GM19351 (cell line): ENCODE measurements at regions not wholly inside any gene's neighbourhood (a gene's known extent, or its start where the extent isn't known, plus 50 kb on each side); places are given as distances from the start of the nearest gene placed in this dataset.
"Not testable (repeated sequence)": the region's sequence is repeated elsewhere in the genome, so short reads cannot be mapped to it uniquely, and the experiment has no call there.

ENCODE experiments used
- ATAC-seq: cut with Tn5 transposase; IDR thresholded peaks from one replicate; pipeline ENCODE4 v1.9.1; 2021; ENCODE audit warnings: mild to moderate bottlenecking, moderate library complexity; ENCODE audit not compliant: unreplicated experiment

DNA sequence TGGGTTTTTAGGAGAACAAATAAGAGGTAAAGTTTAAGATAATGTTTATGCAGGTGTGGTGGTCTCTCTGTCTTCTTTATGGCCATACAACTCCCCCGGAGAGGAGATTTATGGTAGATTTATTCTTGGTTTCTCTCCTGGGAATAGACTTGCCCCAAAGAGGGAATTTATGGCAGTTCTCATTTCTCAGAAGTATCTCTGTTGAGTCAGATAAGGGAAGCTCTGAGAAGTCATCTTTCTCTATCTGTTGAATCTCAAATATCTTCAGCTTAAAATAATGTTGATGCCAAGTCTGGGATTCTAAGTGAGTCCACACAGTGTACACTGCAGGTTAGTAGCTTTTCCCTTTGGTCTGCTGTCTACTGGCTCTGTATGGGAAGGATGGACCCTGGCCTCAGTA lies 276.4 kb upstream of the PLET1 start:
- no peak for ATAC-seq

DNA sequence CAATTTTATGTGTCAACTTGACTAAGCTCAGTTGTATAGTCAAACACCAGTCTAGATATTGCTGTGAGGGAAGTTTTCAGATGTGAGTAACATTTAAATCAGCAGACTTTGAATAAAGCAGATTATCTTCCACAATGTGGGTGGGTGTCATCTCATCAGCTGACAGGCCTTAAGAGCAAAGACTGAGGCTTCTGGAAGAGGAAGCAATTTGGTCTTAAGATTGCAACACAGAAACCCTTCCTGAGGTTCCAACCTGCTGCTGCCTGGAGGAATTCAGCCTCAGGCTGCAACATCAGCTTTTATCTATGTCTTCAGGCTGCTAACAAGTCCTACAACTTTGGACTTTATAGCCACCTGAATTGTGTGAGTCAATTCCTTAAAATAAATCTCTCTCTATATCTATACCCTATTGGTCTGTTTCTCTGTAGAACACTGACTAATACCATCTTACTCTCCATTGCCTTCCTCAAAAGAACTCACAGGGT lies 277.2 kb upstream of the PLET1 start:
- ATAC-seq: no peak

DNA sequence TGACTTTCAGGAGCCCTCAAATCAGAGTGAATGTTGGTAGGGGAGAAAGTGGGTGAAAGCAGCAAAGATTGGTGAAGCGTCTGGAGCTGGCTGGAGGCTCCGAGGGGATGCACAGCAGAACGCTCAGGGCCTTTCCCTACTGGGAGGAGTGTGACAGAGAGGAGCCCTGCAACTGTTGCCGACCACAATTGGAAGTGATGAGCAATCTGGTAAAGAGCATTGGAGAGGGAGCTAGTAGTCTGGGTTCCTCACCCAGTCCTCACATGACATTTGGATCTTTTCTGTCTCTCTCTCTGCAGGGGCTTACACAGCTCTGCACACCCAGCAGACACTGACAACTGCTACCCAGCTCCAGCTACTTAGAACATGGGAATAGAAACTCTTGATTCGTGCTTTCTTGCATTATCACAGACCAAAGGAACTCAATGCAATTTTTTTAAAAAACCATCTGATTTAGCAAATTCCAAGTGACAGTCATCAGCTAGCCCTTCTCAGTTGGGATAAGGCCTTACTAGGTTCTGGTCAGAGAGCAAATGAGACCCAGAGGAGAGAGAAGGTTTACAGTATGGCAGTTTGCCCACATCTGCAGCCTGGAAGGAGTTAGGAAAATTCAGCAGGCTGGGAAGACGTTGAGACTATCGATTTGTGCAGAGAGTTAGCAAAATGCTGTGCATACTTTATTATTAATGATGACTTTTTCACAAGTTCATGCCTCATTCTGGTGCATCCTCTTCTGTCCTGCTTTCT lies 278.0 kb upstream of the PLET1 start:
- no peak for ATAC-seq

DNA sequence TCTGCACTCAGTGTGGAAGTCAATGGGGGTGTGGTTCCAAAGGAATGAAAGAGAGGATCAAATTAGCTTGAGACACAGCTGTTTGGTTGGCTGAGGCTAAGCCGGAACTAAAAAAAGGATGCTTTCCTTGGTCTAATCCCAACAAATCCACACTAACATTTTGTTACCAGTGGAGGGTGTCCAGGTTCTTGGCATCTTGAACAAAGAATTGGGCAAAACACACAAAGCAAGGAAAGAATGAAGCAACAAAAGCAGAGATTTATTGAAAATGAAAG lies 278.6 kb upstream of the PLET1 start:
- not testable (repeated sequence) for ATAC-seq

DNA sequence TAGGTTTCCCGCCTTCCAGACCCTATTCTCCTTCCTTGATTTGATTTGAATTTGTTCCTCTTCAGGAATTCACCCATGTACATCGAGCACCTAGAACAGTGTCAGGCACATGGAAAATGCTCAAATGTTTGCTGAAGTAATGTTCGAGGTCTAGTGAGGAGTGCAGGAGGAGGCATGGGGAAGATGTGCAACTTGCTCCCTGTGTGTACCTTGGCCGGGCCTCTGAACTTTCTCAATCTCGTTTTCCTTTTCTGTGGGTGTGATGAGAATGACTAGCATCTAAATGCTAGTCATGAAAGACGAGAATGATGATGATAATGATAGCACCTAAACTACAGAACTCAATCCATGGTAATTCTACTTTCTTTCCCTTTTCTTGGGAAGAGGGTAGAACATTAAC lies 279.1 kb upstream of the PLET1 start:
- ATAC-seq: no peak

DNA sequence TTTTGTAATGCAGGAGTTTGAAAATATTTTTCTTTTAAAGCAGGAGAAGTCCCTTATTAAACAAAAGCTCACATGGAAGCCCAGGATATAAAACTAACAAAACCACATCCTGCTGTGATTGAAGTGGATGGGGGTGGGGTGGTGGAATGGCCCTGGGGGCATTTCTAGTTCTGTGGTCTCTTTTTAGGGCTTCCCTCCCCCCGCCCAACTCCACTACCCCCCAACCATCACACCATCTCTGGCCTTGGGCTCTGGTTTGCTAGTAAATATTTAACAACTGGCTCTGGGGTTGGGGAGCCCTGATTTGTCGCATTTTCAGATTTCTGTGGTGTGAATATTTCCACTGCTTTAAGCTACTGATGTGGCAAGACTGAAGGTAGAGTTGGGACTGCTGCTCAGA lies 279.6 kb upstream of the PLET1 start:
- no peak for ATAC-seq

DNA sequence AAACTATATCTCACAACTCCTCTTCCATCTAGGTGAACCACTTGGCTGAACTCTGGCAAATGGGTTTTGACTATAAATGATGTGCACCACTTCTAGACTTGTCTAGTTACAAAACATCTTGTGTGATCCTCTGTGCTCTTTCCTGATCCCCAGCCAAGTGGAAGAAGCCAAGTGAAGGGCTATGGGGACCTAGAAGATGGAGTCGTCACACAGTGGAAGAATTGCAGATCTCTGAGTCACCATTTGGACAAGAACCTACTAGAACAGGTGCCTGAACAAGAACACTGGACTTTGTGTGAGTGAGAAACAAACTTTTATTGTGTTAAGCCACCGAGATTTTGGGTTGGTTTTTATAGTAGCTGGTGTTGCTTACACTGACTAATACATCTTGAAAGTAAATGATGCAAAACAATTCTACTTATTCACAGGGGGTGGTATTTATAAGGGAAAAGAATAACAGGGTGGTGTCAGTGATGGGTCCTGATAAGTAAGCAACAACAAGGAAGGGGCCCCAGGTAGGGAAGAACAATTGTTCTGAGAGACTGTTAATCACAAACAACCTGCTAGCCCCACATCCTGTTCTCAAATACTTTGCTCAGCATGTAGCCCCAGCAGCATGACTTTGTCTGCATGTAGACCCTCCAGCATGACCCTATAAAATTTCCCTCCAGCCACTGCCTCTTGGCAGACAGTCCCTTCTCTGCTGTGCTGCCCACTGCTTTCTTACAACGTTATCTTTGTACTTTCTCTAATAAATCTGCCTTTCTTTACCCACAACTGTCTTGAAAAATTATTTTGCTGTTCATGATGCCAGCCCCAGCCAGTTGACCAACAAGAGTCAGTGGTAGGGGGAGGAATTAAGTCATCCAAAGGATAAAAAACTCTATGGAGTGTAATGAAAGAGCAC lies 280.7 kb upstream of the PLET1 start:
- ATAC-seq: no peak

DNA sequence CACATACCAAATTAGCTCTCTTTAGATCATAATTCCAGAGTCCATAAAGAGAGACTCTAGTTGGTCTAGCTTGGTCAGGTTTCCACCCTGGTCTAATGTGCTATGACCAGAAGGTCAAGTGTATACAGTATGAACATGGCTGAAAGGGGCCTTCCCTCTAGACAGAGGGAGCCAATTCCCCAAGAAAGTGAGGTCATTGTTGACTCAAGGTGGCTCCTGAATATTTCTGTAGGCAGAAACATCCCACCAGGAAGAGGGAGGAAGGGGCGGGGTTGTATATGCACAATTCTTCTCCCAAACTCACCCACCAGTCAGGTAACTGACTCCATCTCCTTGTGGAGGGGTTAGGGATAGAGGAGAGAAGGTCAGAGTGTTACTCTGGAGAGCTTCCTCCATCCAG lies 281.8 kb upstream of the PLET1 start:
- no peak for ATAC-seq

DNA sequence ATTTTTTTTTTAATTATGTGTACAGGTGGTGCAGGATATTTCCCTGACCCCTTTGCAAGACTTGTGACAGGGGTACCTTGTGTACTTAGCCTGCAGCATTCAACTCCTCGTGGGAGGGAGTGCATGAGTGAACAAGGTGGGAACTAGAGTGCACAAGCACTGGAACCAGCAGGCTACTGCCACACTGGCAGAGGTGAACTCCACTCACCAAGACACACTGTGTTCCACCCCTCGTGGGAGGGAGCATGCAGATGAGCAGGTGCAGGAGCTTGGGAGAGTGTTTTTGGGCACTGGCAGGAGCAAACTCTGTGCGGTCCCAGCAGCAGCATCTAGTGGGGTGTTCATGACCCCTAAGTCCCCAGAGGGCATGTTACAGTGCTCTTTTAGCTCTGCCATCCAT lies 282.7 kb upstream of the PLET1 start:
- no peak for ATAC-seq

DNA sequence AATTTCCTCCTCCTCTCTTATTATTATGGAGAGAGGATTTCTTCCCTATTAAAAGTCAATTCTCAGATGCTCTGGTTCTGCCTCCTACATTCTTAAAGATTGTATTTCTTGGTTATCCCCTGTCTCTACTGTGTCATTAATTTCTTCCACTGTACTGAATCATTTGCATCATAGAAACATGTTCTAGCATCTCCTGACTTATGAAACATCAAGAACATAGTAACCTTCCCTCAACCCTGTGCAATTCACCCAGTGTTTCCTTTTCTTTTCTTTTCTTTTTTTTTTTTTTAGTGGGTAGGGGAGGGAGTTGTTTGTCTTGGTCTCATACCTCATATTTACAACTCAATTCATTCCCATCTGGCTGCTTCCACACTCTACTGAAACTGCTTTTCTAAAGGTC lies 288.0 kb upstream of the PLET1 start:
- ATAC-seq: no peak

DNA sequence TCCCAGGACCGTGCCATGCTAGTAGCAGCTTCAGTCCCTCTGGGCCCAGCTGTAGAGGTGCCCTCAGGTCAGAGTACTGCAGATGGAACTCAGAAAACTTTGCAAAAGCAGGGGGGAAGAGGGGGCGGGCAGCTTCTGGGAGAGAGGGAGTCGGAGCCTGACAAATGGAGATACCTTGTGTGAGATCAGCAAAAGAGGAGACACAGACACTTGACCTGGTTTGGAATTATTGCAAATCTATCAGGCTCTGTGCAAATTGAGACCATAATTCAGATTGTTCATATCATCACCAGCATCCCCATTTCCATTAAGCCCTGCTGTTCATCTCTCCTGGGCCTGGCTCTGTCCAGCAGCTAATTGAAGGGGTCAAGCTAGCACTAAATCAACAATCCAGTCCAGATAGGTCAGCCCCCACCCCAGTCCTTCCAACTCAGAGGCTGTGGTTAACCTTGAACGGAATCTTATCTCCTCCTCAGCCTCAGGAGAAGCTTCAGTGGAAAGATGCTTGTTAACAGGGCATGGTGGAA lies 292.6 kb upstream of the PLET1 start:
- no peak for ATAC-seq

DNA sequence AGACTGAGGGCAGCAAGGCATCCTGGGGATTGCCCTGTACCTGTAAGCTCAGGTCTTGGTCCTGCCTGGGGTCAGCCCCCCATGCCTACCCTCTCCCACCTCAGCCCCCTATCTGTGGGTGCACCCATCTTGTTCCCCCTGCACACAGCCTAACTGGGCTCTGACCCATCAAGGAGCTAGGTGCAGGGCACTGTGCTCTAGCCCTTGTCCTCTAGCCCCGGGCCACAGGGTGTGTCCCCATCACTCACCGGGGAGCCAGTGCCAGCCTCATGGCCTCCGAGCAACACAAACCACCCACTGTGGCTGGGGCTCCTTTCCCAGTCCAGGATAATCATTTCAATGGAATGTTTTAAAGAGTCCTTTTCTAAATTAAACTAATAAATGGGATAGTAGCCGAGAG lies 293.9 kb upstream of the PLET1 start:
- ATAC-seq: no peak

DNA sequence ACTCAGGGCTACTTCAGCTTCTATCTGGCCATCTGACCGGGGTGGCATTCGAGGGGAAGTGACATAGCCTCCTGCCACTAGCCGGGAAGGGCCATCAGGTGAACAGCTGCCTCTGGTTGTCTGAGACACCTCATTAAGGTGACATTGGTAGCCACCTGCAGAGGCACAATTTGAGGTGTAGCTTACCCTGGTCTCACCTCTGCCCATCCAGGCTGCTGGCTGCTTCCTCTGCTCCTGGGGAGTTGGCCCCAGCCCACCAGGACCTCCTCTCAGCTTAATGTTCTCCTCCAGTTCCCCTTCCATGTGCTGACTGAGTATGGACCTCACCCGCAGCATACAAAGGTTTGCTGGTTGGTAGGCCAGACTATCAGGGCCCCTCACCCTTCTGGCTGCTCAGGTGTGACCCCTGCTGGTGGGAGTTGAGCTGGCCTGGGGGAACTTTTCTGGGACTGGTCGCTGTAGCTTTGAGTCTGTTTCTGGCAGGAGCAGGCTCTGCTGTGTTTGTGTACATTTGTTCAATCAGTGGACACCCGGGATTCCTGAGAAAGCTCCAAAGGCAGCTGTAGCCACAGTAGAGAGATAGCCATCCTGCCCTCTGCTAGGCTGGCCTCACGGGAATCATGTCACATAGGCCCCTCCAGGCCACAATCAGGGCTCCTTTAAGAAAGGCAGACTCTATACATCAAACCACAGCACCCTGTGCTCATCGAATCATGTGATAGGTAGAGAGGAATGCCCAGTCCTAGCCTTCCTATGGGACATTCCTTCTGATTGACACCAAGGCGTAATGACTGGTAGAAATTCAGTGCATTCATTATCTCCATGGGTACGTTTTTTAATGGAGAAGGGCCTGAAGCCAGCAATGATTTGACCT lies 295.1 kb upstream of the PLET1 start:
- ATAC-seq: peak; percentile 72

DNA sequence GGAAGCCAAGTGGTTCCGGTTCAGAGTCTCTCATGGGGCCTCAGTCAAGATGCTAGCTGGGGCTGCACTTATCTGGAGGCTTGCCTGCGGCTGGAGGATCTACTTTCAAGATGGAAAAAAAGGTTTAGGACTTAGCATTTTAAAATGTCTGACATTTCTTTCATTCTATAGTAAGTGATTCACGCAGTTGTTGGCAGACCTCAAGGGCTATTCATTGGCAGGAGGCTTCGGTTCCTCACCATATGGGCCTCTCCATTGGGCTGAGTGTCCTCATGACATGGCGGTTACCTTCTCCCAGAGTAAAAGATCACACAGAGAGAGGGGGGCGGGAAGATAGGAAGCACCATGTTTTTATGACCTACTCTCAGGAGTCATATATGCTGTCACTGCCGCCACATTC lies 298.0 kb upstream of the PLET1 start:
- ATAC-seq: no peak

DNA sequence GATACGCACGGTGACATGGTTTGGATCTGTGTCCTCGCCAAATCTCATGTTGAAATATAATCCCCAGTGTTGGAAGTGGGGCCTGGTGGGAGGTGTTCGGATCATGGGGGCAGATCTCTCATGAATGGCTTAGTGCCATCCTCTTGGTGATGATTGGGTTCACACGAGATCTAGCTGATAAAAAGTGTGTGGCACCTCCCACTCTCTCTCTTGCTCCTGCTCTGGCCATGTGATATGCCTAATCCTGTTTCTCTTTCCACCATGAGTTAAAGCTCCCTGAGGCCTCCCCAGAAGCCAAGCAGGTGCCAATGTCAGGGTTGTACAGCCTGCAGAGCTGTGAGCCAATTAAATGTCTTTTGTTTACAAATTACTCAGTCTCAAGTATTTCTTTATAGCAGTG lies 303.1 kb upstream of the PLET1 start:
- ATAC-seq: no peak

DNA sequence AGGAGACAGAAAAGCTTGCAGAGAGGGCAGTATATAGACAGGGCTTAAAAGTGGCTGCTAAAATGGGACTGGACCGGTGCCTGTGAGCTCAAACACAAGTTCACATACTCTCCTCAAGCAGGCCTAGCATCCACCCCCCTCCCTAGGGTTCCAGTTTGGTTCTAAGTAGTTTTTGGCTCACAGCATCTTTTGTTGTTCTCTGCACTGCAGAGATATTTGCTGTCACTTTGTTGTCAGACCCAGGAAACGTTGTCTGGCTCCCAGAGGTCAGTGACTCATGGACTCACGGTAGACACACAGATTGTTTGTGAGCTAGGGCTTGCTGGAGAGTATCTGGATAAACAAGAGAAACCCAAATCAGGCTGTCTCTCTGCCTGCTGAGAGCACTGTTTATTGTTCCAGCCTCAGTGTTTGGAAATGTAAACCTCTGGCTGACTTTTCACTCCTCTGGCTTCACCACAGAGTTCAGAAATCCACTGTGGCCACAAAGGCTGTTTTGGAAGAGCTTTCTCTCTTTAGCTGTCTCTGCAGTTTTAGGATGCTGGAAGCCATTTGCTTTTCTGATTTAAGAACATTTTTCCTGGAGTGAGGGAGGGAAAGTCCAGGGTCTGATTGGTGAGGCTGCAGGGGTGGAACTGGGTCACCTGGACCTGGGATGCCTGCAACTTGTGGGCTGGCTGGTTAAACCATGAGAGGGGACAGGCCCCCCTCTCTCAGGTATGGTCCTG lies 303.7 kb upstream of the PLET1 start:
- ATAC-seq: no peak

DNA sequence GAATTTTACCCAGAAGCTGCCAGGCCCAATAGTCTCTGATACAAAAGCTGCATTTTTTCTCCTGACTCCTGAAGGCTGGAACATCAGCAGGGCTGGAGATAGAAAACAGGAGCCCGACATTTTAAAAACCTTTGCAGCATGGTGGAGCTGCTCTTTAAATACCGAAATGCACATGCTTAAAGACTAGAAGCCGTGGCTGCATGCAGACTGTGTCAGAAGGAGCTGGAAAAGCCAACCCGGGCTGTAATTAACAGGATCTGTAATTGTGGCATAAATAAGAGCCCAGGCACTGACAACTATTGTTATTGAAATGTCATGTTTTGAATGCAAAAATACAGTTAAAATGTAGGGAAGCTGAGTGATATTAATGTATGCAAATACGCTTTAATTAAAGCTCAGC lies 304.9 kb upstream of the PLET1 start:
- ATAC-seq: no peak

DNA sequence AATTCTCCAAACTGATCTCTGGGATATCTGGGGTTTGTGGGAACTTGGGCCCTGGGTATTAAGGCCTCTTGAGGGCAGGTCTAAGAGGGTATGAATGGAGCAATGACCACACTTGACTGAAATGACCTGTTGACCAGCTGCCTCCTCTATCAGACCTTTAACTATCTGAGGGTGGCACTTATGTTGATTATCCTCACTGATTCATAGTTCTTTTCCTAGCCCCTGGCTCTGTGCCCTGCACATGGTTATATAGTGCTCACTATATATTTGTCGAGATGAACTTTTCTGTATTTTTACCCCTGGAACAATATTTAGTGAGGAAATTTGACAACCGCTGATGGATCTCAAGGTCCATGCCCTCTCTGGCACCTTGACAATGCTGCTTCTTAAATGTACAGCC lies 305.5 kb upstream of the PLET1 start:
- no peak for ATAC-seq

DNA sequence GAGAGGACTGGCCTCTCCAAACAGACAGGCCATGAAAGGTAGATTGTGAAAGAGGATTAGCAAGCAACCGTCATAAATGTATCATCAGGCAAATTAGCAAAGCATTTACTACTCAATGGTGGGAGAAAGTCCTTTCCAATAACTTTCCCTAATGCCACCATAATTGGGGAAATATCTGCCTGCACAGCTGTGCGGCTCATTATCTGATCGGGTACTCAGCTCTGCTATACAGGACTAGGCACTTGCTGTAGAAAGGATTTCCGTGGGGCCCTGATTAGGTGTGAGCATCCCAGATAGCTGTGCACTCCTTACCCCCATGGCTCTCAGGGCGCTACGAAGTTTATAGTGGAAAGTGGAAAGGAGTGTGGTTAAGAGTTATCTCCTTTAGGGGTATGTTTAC lies 309.7 kb upstream of the PLET1 start:
- ATAC-seq: no peak

DNA sequence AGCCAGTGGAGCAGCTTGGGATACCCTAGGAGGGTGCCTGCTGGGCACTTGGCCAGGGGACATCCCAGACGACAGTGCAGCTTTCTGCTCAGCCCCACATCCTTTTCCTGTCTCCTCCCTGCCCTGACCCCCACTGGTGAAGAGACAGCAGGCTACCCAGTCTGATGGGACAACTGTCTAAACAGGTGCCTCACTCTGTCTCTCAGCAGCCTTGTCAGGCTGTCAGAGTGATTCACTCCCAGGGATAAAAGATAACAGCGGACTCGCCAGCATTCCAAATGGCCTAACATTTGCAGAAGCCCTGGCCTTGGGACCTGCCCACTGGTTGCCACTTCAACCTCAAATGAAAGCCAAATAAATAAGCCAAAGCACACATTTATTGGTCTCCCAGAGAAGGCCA lies 318.6 kb upstream of the PLET1 start:
- no peak for ATAC-seq

DNA sequence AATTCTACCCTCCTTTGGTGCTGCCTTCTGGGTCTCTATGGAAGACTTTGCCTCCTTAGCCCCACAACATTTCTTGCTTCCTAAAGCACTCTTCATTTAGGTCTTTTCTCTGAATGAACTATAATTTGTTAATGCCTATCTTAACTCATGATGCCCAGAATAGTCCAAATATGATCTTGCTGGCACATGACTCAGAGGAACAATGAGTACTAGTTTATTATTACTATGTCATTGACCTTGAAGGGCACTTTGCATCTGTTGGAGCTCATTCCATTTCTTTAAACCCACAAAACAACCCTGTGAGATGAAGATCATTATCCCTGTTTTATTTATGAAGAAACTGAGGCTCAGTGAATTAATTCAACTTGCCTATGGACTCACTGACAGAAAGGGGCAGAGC lies 320.2 kb upstream of the PLET1 start:
- ATAC-seq: no peak
